ENCODE measurements at regions not wholly inside any gene's neighbourhood (a gene's known extent, or its start where the extent isn't known, plus 50 kb on each side); places are given as distances from the start of the nearest gene placed in this dataset.

DNA sequence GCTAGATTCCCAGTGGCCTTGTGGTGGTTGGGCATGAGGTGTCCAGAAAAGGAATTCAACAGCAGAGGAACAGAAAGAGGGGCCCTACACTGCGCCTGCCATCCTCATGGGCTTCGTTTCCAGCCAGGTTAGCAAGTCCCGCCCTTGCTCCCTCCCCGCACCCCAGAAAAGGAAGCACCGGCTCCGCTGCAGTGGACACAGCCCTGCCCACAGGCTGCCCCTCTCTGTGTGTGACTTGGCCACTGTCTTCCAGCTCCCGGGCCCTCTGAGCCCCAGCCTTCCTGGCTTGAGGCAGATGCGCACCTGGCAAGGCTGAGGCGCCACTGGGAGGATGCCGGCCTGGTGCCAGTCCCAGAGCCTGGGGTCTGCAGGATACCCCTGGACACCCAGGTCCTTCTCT lies 305.0 kb upstream of the IRX4 start:
- DNase-seq (ENCODE audit: low read depth in 2 of 2) = no peak

DNA sequence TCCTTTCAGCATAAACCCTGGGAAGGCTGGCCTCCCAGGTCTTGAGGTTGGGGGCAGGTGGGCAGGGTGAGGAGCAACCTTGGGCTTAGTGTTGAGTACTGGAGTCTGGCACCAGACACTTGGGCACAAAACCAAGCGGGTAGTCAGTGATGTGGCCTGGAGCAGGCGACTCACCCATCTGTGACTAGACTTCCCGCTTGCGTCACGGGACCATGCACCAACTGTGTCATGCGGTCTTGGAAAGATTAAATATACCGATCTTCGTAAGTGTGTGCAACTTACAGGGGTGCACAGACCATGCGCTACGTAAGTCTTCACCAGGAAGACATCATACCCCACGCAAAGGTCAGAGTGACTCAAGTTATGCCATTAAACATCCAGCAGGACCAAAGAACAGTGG lies 304.4 kb upstream of the IRX4 start:
- DNase-seq (ENCODE audit: low read depth in 2 of 2) = no peak

DNA sequence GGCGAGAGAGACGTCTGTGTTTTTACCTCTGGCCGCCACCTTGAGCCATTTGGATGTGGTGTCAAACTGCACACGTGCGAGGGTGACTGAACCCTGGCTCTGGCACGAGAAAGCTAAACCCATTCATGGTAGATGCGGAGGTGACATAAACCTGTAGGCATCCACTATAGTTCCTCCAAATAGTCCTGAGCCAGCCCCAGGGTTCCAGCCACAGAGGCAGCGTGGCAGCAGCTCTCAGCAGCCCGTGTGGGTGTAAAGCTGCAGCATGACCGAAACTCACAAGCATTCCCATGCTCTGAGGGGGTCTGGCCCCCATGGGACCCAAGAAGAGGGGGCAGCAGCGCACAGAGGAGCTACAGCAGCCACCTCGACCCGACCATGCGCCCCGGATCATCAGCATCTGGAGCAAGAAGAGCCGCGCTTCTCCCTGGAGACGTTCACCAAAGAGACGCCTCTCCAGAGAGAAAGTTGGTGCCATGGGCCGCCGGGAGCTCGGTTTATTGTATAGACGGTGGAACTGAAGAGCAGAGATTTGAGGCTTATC lies 303.8 kb upstream of the IRX4 start:
- no peak for DNase-seq (ENCODE audit: low read depth in 2 of 2)

DNA sequence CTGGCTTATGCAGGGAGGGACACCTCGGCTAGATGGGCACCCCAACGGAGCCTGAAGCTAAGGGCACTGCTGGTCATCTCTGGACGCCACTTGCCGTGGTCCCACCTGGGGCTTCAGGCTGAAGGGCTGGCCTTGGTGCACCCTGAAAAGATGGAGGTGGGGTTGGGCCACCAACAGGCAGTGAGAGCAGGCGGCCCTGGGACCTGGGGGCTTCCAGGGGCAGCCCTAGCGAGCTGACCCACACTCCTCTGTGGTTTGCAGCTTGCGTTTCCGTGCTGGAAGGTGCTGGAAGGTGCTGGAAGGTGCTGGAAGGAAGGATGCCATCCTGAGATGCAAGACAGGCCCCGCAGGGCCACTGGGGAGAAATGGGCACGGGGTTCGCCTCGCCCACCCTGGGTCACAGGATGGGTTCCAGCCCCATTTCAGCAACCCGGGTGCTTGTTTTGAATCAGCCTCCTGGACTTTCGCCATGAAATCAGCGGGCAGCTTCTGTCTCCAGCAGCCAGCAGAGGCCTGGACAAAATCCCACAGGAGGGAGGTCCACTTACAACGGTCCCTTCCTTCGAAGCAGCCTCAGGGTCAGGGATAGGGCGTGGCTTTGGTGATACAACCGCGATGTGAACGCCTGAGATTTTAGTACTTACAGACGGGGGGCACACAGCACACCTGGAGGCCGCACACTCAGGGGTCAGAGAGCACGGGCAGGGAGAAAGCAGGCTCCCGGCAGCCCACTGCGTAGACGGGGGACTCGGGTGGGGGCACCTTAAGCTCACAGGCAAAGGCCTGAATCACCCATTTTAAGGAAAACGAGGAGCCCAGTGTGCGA lies 303.1 kb upstream of the IRX4 start:
- DNase-seq (ENCODE audit: low read depth in 2 of 2) = no peak

DNA sequence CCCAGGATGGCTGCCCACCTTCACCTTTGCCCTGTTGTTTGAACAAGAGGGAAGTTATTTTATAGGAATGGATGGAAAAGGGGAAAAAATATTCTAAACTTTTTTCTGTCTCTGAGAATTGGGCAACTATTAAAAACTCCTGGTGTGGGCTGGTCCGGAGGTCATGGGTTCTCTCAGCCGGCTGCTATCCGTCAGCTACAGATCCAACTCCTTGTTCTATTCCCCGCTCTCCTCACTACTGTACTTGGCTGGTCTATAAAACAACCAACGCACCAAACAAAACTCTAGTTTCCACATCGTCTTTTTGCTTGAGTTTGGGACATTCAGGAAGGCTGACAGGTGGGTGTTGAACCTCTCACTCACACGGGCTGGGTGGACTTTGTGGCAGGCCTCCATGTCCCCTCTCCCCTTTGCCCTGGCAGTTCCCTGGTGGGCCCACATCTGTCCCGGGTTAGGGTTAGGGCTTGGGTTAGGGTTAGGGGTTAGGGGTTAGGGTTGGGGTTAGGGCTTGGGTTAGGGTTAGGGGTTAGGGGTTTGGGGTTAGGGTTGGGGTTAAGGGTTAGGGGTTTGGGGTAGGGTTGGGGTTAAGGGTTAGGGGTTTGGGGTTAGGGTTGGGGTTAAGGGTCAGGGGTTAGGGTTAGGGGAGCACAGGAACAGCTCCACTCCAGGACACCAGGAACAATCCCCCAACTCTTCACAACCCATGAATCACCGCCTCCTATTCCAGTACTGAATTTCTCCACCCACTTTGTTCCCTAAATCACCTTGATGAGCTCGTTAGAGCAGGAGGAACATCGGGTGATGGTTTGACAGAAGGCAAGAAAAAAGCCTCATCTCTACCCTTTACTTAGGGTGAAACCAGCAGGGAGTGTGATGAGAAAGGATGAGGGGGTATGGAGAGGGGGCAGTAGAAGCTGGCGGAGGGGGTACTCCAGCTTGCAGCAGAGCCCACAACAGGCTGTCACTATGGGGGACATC lies 302.1 kb upstream of the IRX4 start:
- no peak for DNase-seq (ENCODE audit: low read depth in 2 of 2)

DNA sequence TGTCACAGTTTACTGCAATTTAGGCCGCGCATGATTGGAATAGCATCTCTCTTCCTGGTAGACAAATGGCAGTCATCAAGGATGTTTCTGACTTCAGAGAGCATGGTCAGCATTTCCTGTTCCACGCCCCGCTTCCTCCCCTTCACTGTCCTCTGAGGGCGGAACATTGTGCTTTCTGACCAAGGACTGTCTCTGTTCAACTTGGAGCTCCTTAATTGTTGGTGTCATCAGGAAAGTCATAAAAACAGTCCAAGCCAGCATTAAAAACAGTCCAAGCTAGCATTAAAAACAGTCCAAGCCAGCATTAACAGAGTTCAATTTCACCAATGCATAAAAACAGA lies 301.3 kb upstream of the IRX4 start:
- no peak for DNase-seq (ENCODE audit: low read depth in 2 of 2)

DNA sequence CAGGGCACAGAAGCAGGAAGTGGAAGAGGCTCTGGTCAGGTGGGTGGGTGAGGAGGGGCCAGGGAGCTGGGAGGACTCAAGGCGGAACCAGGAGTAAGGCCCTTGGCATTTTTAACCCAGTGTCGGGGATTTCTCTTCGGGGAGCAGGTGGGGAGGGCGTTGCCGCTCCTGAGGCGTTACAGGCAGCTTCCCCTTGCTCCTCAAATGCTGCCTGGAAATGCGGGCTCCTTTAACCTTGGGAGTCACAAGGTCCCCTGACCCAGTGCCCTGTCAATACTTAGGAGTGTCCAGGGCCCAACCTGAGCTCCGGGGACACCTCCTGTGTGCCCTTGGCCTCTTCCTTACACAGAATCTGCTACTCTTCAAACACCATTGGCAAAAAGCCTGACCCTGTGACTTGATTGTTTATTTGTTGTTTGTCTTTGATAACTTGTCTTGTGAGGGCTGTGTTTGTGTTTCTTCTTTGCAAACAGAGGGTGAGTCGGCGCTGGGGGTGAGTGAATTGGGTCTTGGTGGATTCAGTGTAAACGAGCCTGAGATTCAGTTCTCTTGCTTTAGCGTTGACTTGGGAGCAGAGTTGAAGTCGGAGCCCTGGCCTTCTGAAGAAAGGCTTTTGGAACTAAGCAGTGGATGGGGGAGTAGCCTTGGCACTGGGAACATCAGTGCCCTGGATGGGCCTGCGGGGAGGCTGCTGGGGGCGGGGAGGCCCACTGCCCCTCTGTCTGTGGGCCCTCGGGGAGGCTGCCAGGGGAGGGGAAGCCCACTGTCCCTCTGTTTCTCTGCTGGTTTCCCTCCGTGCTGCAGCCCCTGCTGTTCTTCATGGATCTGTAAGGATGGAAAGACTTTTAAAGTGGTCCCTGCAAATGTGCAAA lies 300.7 kb upstream of the IRX4 start:
- DNase-seq (ENCODE audit: low read depth in 2 of 2) = no peak

DNA sequence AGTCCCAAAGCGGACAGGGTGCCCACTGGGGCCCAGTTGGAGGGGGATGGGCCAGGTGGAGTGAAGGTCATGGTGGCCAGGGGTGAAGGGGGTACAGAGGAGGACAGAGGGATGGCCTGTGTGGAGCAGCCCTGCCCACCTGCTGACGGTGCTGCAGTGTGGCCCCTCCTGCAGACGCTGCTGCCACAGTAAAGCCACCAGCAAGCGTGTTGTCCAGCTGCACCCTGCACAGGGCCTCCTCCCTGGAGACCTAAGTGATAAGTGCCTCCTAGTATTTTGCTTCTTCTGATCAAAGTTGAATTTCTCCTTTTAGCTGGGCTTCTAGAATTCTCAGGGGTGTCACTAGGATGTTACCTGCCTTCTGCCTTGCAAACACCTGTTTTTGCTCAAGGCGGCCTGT lies 299.3 kb upstream of the IRX4 start:
- DNase-seq (ENCODE audit: low read depth in 2 of 2) = no peak

DNA sequence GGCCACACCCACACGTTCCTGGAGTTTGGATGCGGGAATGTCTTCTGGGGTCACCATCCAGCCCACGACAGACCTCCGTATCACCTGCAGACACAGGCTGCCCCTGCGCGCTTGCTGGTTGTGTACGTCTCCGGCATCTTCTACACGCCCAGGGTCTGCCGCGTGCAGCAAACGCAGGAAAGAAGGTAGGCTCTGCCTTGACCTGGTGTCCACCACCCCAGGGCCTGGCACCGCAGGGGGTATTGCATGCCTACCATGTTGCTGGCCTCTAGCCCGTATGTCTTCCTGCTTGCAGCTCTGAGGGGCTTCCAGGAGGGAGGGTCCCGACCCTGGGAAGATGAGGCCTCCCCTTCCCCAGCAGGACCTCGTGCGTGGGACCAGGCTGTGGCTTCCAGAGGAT lies 298.8 kb upstream of the IRX4 start:
- no peak for DNase-seq (ENCODE audit: low read depth in 2 of 2)

DNA sequence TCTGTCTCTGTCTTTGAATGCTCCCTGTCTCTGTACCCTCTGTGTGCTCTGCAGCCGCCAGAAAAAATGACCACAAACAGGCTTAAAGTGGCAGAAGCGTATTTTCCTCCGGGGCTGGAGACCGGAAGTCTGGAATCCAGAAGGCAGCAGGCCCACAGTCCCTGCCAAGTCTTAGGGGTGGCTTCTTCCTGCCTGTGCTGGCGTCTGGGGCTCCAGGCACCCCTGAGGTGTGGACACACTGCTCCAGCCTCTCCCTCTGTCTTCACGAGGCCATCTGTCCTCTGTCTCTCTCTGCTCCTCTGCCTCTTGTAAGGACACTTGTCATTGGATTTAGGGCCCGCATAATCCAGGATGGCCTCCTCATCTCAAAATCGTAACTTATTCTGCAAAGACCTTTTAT lies 298.4 kb upstream of the IRX4 start:
- no peak for DNase-seq (ENCODE audit: low read depth in 2 of 2)

DNA sequence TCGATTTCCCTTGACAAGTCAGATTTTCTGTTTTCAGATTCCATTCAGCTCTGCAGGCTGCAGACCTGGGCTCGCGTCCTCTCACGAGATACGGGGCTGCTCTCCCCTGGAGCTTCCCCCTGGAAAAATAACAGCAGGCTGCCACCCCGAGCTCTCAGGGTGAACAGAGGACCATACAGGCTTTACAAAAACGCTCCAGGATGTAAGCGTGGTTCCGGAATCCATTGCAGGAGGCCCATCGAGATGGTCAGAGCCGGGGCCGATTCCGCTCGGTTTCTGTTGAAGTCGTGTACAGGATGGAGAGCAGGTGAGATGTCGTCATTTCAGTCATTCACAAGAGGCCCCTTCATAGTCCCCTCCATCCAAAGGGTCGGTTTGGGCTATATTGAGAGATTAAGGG lies 297.7 kb upstream of the IRX4 start:
- DNase-seq (ENCODE audit: low read depth in 2 of 2) = no peak

DNA sequence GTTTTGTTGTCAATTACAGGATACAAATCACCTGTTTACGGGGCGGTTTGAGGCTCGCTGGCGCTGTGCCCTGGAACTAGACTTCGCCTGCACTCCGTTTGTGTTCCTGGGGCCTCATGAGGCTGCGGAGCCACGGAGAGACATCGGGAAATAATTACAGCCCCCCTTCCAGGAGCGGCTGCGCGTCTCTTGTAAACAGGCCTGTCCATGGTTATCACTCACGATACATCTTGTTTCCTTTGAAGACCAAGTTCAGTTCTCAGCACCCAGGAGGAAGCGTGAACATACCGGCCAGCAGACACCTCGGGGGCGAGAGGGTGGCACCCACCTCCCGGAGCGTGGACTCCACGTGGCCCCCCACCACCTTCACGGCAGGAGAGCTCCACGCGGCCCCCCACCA lies 297.1 kb upstream of the IRX4 start:
- DNase-seq (ENCODE audit: low read depth in 2 of 2) = no peak

DNA sequence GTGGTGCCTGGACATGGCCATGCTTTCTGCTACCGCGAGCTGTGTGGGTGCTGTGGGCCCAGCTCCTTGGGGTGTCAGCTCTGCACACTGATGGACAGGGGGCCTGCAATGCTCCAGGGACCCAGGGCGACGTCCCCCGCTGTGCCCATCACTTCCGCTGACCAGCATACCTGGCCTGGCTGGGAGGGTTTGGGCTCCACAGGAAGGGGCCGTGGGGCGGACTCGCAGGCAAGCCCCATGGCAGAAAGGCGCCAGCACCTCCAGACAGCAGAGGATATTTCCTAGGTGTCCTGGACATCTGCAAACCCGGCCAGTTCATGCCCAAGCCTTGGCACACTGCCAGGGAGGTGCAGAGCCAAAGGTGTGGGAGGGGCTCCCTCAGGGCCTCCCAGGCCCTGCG lies 295.8 kb upstream of the IRX4 start:
- no peak for DNase-seq (ENCODE audit: low read depth in 2 of 2)

DNA sequence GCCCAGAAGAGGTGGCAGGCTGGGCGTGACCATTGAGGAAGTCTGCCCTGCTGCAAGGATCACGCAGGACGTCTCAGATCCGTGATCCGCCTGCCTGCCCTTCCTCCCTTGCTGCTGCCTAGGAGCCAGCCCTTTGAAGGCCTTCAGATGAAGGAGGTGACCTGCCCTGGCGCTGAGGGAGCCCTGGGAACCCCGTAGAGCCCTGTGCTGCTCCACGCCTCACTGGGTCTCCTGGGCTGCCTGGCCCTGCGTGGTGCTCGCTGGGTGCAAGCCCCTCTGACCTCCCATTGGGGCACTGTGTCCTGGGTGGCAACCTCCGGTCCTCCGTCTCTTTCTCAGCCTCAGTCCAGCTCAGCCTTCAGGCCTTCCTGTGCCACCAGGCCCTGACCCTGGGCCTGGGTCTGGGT lies 295.3 kb upstream of the IRX4 start:
- no peak for DNase-seq (ENCODE audit: low read depth in 2 of 2)

DNA sequence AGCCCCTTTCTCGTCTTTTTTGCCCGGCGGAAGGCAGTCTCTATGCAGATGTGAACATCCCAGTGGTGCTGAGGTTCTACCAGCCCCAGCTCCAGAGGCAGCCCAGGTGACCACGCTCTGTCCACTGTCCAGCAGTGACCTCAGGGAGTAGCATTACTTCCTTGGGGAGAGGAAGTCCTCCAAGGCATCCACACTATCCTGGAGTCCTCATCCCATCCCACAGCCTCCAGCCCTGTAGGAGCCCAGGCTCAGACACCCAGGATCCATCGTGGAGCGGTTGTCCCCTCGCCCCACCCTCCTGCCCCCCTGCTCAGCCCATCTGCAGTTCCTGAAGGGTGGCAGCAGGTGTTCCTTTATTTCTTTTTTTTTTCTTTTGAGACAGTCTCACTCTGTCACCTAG lies 294.5 kb upstream of the IRX4 start:
- no peak for DNase-seq (ENCODE audit: low read depth in 2 of 2)

DNA sequence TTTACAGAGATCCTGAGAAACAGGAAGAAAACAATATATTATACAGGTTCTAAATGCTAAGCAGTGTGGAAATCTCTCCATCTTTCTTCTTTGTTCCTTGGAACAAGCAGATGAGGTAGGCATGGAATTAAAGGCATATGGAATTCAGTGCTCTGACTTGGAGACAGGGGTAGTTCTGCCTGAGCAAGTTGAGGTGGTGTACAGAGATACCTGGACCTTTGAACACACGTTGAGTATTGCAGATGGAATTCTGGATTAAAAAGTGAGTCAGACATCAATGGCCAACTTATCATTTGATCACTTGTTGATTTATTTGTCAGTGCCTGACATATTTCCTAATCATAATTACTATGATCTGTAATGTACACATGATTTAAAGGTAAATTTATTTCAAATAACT lies 293.9 kb upstream of the IRX4 start:
- DNase-seq (ENCODE audit: low read depth in 2 of 2) = no peak

DNA sequence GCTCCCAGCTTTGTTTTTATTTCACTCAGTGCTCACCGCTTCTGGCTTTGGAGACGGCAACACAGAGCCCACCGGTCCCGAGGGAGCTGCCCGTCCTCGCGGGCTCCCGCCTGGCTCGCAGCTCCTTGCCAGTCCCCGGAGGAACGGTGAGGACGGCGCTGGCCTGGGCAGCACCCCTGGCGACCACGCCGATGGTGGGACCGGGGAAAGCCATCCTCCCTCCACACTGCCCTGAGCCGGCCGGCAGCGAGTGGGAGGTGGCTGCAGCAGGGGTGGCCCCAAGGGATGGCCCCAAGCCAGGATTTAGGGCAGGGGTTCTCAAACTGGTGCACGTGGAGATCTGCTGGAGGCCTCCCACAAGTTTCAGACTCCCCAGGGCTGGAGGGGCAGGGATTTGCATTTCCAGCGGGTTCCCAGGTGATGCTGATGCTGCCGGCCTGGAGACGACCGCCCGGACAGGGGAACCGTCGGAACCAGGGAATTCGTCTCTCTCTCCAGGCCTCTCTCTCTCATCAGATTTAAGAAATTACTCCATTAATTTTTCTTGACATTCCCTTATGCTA lies 293.2 kb upstream of the IRX4 start:
- DNase-seq (ENCODE audit: low read depth in 2 of 2) = no peak

DNA sequence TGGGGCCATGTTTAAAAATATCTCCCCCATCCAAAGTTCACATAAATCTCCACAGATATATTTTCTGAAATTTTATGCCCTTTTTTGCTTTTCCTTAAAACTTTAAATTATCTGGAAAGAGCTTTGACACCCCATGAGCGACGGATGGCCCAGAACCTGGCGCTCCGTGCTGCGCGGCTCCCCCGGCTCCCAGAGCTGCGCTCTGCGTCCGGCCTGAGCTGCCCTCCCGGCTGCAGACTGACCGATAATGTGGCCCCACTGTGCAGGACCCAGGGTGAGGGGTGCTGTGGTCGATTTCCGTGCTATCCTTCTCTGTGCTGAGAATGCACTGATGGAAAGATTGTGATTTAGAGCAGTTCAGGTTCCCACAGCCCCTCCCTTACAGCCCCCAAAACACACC lies 292.3 kb upstream of the IRX4 start:
- DNase-seq (ENCODE audit: low read depth in 2 of 2) = no peak

DNA sequence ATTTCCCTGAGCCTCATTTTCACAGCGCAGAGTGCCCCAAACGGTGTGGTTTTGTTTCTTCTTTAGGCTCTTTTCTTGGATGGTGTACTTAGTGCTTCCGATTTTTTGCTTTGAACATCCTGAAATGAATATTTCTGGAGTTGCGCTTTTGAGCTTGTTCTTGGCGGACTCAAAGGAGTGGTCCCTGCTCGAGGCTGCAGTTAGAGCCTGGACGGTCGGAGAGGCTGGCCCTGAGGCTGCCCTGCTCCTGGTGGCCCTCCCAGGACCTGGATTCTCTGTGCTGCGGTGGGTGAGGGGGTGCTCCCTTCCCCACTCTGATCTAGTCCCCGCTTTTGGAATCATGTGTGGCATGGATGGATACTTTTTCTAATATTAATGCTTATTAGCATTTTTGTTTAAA lies 291.8 kb upstream of the IRX4 start:
- no peak for DNase-seq (ENCODE audit: low read depth in 2 of 2)

DNA sequence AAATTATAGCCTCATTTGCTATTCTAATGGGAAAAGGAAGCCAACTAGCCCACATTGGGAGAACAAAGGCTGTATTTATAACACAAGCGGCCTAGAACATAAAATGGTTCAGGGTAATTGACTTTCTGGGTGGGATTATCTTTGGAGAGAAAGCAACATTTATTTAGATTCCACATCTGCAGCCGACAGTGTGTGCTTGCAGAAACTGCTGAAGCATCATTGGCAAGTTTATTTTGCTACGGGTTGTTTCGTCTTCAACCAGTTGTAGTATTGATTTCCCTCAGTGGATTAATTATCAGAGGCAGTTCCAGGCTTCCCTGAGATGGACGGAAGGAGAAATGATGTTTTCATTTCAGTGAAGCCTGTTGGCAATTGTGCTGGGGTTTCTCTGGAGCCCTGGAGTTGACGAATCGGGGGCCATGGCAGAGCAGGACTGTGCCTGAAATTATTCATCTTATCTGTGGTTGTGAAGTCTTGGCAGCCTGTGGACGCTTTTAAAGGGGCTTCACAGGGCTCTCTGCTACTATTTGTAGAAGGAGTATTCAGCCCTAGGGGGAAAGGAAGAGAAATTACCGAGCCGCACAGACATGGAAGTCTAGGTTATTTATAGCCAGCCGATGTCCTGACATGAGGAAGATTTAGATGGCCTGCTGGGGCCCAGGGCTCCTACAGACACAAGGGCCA lies 290.6 kb upstream of the IRX4 start:
- DNase-seq (ENCODE audit: low read depth in 2 of 2) = no peak

DNA sequence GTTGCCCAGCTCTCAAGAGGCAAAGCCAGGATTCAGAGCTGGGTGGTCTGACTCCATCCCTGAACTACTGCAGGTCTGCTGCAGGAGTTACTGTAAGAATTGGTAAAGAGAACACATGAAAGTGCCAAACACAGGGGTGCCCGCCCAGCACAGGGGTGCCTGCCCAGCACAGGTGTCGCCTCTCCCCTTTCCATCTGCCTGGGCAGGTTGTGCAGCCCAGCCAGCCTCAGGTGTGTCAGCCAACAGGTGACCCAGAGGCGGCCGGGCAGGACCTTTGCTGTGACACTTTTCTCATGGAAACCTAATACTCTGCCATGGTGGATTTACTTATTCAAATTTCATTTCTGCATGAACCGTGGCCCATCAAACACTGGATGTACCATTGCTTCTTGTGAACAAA lies 289.7 kb upstream of the IRX4 start:
- DNase-seq (ENCODE audit: low read depth in 2 of 2) = no peak
